Activated CD8-positive, alpha-beta T cell treated with anti-CD3 and anti-CD28 coated beads for 36 hours (primary cell): ENCODE measurements at regions not wholly inside any gene's neighbourhood (a gene's known extent, or its start where the extent isn't known, plus 50 kb on each side); places are given as distances from the start of the nearest gene placed in this dataset.

Experiments
- ATAC-seq: fragments of 200-7000 bp; cut with Tn5 transposase; one replicate; pipeline ENCODE4 v1.10.0; 2021; ENCODE audit warnings: mild to moderate bottlenecking, moderate library complexity
- CTCF ChIA-PET: fragments of 350-600 bp; sonication (Branson Sonifier 250); formaldehyde crosslinking; loops from one replicate; lab custom pipeline; 2021; ENCODE audit warnings: antibody characterized with exemption; lab: Charles Lee
- POLR2A ChIA-PET: fragments of 350-600 bp; sonication (Branson Sonifier 250); formaldehyde crosslinking; loops from one replicate; lab custom pipeline; 2021; ENCODE audit warnings: antibody characterized with exemption; lab: Charles Lee
- DNase-seq: peaks from one replicate; pipeline ENCODE4 v3.0.0-alpha.2; 2020
- H3K27ac Mint-ChIP-seq: one replicate; pipeline ENCODE4 v1.8.0; 2021; ENCODE audit warnings: mild to moderate bottlenecking, mixed read lengths
- H3K27me3 Mint-ChIP-seq: one replicate; pipeline ENCODE4 v1.8.0; 2021; ENCODE audit warnings: mixed read lengths
- H3K36me3 Mint-ChIP-seq: one replicate; pipeline ENCODE4 v1.8.0; 2021; ENCODE audit warnings: low read depth, mixed read lengths
- H3K4me1 Mint-ChIP-seq: one replicate; pipeline ENCODE4 v1.8.0; 2021; ENCODE audit warnings: low read depth, mixed read lengths
- H3K4me3 Mint-ChIP-seq: one replicate; pipeline ENCODE4 v1.8.0; 2021; ENCODE audit warnings: mild to moderate bottlenecking, moderate library complexity, mixed read lengths
- H3K9me3 Mint-ChIP-seq: one replicate; pipeline ENCODE4 v1.8.0; 2021; ENCODE audit warnings: mixed read lengths
- intact Hi-C: fragments of 100-400 bp; cut with micrococcal nuclease; formaldehyde crosslinking; loops from one replicate; pipeline ENCODE4 v1.10.0; 2022
- TF ChIP-seq, protein P1 (sequence below): fragments of 200-600 bp; IDR thresholded peaks from one replicate; pipeline ENCODE4 v1.8.0; 2022; ENCODE audit warnings: antibody characterized with exemption, mild to moderate bottlenecking

DNA sequence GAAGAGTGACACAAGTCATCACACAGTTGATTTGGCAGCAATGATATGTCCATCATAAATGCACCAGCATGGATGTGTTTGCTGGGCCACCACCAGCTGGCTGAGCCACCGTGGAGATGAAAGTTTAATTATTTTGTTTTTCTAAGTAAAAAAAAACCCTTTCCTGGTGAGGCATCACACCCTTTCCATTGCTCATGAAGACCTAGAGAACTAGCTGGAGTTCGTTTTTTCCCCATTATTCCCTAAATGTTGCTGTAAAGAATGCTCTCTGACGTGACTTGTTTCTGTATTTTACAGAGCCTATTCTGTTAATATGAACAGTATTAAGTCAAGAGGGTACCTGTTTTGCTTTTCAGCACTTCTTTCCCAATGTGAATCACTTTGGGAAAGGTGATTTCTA, 257.9 kb downstream of the MSRB3 start:
- TF ChIP-seq, protein P1, sequence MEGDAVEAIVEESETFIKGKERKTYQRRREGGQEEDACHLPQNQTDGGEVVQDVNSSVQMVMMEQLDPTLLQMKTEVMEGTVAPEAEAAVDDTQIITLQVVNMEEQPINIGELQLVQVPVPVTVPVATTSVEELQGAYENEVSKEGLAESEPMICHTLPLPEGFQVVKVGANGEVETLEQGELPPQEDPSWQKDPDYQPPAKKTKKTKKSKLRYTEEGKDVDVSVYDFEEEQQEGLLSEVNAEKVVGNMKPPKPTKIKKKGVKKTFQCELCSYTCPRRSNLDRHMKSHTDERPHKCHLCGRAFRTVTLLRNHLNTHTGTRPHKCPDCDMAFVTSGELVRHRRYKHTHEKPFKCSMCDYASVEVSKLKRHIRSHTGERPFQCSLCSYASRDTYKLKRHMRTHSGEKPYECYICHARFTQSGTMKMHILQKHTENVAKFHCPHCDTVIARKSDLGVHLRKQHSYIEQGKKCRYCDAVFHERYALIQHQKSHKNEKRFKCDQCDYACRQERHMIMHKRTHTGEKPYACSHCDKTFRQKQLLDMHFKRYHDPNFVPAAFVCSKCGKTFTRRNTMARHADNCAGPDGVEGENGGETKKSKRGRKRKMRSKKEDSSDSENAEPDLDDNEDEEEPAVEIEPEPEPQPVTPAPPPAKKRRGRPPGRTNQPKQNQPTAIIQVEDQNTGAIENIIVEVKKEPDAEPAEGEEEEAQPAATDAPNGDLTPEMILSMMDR = no peak
- H3K4me1 Mint-ChIP-seq = no peaks in the 10 kb centered on the region
- H3K4me3 Mint-ChIP-seq = no peak overlapping the region
- no peak overlapping the region for H3K27ac Mint-ChIP-seq
- ATAC-seq (no peak), DNase-seq (no peak)
- H3K9me3 Mint-ChIP-seq = peaks cover 13% of the 10 kb centered on the region
- no peaks in the 10 kb centered on the region for H3K36me3 Mint-ChIP-seq
- POLR2A ChIA-PET = no interaction called here
- no peaks in the 10 kb centered on the region for H3K27me3 Mint-ChIP-seq
- intact Hi-C loops = no loop called here
- CTCF ChIA-PET = no interaction called here

DNA sequence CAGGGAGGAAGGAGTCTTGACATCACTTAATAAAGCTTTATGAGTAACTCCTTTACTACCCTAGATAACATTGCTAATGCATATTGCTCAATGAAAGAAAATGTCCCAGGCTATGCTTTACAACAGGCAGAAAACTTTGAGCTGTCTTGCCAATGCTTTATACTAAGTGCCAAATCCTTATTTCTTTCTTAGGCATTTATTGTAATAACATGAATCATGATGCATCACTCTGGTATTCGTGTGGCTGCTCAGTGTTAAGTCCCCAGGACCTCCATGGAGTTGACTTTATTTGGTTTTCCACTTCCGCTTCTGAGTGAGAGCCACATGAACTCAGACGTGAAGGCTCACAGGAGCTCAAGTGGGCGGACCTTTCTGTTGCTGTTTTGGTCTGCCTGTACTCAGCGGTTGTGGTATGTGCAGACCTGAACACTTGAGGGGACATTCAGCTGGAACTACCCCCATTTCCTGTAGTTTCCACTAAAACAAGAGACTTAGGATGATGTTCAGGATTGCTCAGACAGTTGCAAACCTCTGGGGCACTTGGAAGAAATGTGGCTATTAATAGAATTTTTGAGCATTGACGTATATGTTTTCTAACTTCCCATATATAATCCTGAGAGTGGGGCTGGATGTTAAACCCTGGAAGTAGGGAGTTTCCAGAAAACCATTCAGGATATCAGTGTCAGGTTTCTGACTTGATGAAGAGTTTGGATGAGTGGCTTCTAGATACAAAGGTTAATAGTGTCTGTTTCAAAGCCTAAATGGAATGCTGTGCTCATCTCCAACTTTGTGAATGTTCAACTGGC, 258.6 kb downstream of the MSRB3 start:
- POLR2A ChIA-PET = no interaction called here
- no peaks in the 10 kb centered on the region for H3K27me3 Mint-ChIP-seq

DNA sequence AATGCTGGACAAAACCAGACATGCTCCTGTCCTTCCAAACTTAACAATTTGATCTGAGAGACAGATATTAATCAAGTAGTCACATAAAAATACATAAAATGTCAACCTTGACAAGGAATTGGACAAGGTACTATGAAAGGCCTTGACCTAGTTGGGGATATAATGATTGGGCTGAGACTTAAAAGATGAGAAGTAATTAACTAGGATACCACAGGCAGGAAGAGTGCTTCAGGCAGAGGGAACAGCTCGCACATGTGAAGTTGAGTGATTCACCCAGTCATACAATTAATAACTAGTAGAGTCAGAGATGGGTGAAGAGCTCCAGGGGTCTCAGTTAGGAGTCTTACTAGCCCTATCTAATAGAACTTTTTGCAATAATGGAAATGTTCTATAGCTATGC, 259.5 kb downstream of the MSRB3 start:
- Mint-ChIP-seq H3K9me3 (peaks cover 13% of the 10 kb centered on the region), H3K4me3 (no peak overlapping the region), H3K4me1 (no peaks in the 10 kb centered on the region), H3K27me3 (no peaks in the 10 kb centered on the region), H3K27ac (no peak overlapping the region), H3K36me3 (no peaks in the 10 kb centered on the region)
- TF ChIP-seq, protein P1 = no peak
- ChIA-PET POLR2A (no interaction called here), CTCF (interaction anchor here (1.9 kb wide), 1 partner anchor 19 kb away, joined by 6 read pairs; no protein-coding TSS in a partner anchor)
- no peak for ATAC-seq
- intact Hi-C loops = no loop called here
- no peak for DNase-seq

More for the DNA sequence above, 258.6 kb downstream of the MSRB3 start:
- intact Hi-C loops = no loop called here
- no peaks in the 10 kb centered on the region for H3K36me3 Mint-ChIP-seq
- TF ChIP-seq, protein P1 = no peak
- no peak for ATAC-seq
- no peak overlapping the region for H3K27ac Mint-ChIP-seq
- H3K9me3 Mint-ChIP-seq = peaks cover 13% of the 10 kb centered on the region
- no peak for DNase-seq
- H3K4me1 Mint-ChIP-seq = no peaks in the 10 kb centered on the region
- H3K4me3 Mint-ChIP-seq = no peak overlapping the region
- CTCF ChIA-PET = no interaction called here

DNA sequence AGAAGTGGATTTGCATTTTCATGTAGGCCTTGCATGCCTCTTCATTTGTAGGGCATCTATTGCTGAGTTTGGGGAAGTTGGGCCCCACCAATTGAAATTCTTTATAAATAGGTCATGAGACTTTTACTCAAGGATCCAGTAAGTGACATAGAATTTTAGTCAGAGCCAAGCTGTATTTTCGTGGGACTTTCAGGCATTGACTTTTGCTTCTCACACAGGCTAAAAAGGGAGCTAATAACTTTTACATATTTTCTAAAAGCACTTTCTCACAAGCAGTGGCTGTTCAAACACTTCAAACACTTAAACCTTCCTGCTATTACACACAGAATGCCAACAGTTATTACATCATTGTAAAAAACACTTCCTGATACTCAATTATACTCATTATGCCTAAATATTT, 260.5 kb downstream of the MSRB3 start:
- Mint-ChIP-seq H3K4me3 (no peak overlapping the region), H3K27ac (no peak overlapping the region), H3K4me1 (no peaks in the 10 kb centered on the region), H3K36me3 (no peaks in the 10 kb centered on the region), H3K27me3 (no peaks in the 10 kb centered on the region), H3K9me3 (peaks cover 13% of the 10 kb centered on the region)
- ChIA-PET POLR2A (no interaction called here), CTCF (interaction anchor here (1.9 kb wide), 1 partner anchor 18 kb away, joined by 6 read pairs; no protein-coding TSS in a partner anchor)
- no peak for ATAC-seq
- DNase-seq = no peak
- TF ChIP-seq, protein P1 = no peak
- intact Hi-C loops = no loop called here

DNA sequence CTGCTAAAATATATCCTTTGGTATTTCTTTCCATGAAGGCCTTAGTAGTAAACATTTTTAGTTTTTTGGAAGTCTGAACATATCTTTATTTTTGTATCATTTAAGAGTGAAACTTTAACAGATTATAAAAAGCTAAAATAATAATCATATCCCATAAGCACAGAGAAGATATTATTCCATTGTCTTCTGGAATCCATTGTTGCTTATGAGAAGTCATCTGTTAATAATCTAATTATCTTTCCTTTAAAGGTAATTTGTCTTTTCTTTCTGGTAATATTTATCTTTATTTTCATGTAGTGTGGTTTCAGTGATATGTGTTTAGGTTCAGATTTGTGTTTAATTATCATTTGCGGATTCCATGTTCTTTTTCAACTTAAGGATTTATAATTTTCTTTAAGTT, 261.7 kb downstream of the MSRB3 start:
- Mint-ChIP-seq H3K27ac (no peak overlapping the region), H3K4me3 (no peak overlapping the region), H3K4me1 (no peaks in the 10 kb centered on the region), H3K9me3 (peaks cover 13% of the 10 kb centered on the region), H3K27me3 (no peaks in the 10 kb centered on the region), H3K36me3 (no peaks in the 10 kb centered on the region)
- no peak for DNase-seq
- CTCF ChIA-PET = no interaction called here
- intact Hi-C loops = no loop called here
- TF ChIP-seq, protein P1 = no peak
- no peak for ATAC-seq
- POLR2A ChIA-PET = no interaction called here
